Gastroesophageal sphincter (tissue), 4 donors: ENCODE measurements at regions not wholly inside any gene's neighbourhood (a gene's known extent, or its start where the extent isn't known, plus 50 kb on each side); places are given as distances from the start of the nearest gene placed in this dataset.

Experiments
- ATAC-seq: fragments of 150-250 bp; one replicate; pipeline ENCODE4 v1.9.1; 2016; ENCODE audit warnings: mild to moderate bottlenecking, moderate library complexity
- H3K27ac ChIP-seq, 4 donors: fragments of 200-600 bp; sonication (generic) in 3 of 4; 1 replicate in 3 of 4; 2 replicates in 1 of 4; pipeline ENCODE4 v1.5.1; 2016 to 2019
- H3K27me3 ChIP-seq: fragments of 200-600 bp; sonication (generic); one replicate; pipeline ENCODE4 v1.5.1; 2019
- H3K36me3 ChIP-seq, 2 donors: fragments of 200-600 bp; sonication (generic); one replicate each; pipeline ENCODE4 v1.5.1; 2019; ENCODE audit warnings: control low read depth in 1 of 2
- H3K4me1 ChIP-seq, 3 donors: fragments of 200-600 bp; sonication (generic); 1 replicate in 2 of 3; 2 replicates in 1 of 3; pipeline ENCODE4 v1.5.1; 2016 to 2019; ENCODE audit warnings: control low read depth in 2 of 3
- H3K4me3 ChIP-seq, 2 donors: fragments of 200-600 bp; sonication (generic); one replicate each; pipeline ENCODE4 v1.5.1; 2019; ENCODE audit warnings: mild to moderate bottlenecking in 1 of 2, moderate library complexity in 1 of 2
- H3K9me3 ChIP-seq, 3 donors: fragments of 200-600 bp; sonication (generic); one replicate each; pipeline ENCODE4 v1.5.1; 2017 to 2019; ENCODE audit warnings: control low read depth in 2 of 3
- CTCF ChIP-seq, 4 experiments: fragments of 200-600 bp in 2 of 4; fragments of 450-650 bp in 2 of 4; sonication (generic) in 1 of 4; IDR thresholded peaks; one replicate each; pipeline ENCODE4 v1.5.1; 2017 to 2019; ENCODE audit warnings: antibody characterized with exemption in 4 of 4, mild to moderate bottlenecking in 2 of 4, moderate library complexity in 2 of 4
- EP300 ChIP-seq: sonication (generic); formaldehyde crosslinking; IDR thresholded peaks from one replicate; pipeline ENCODE4 v1.6.1; 2017; ENCODE audit warnings: antibody characterized with exemption, mild to moderate bottlenecking
- POLR2A ChIP-seq, 2 donors: fragments of 450-650 bp; IDR thresholded peaks; one replicate each; pipeline ENCODE4 v1.6.1; 2017; ENCODE audit warnings: antibody characterized with exemption in 2 of 2, mild to moderate bottlenecking in 2 of 2, moderate library complexity in 1 of 2
- POLR2AphosphoS5 ChIP-seq: sonication (generic); formaldehyde crosslinking; IDR thresholded peaks from one replicate; pipeline ENCODE4 v1.6.1; 2017; ENCODE audit warnings: antibody characterized with exemption
- WGBS, 2 donors: methylation state at CpG; one replicate each; pipeline ENCODE4 v1.1.5; 2018; ENCODE audit warnings: low coverage in 1 of 2; 5-methylcytosine and 5-hydroxymethylcytosine counted together

- no peaks in the 10 kb centered on the region for H3K36me3 ChIP-seq
- TF ChIP-seq POLR2A (IDR thresholded peaks at IDR 0.05) (no peak), POLR2AphosphoS5 (no peak), EP300 (no peak), CTCF (IDR thresholded peaks at IDR 0.05) (no peak)
- 90% methylated on average over 2 to 3 of the region's 4 CpGs for WGBS, 2 donors
- ATAC-seq = no peak
- no peaks in the 10 kb centered on the region for H3K4me1 ChIP-seq
- no peak overlapping the region for H3K27ac ChIP-seq
- no peak overlapping the region for H3K4me3 ChIP-seq
- no peaks in the 10 kb centered on the region for H3K9me3 ChIP-seq
- H3K27me3 ChIP-seq = peaks cover 26% of the 10 kb centered on the region
Measured at GRCh38 chr12:125221602-125222001, 156.4 kb downstream of the AACS start.

- WGBS, 2 donors = 58% methylated on average over 3 of the region's 3 CpGs
- Histone ChIP-seq H3K4me1 (no peaks in the 10 kb centered on the region), H3K36me3 (no peaks in the 10 kb centered on the region), H3K27ac (no peak overlapping the region), H3K4me3 (no peak overlapping the region), H3K9me3 (no peaks in the 10 kb centered on the region), H3K27me3 (peaks cover 21% of the 10 kb centered on the region)
- no peak for ATAC-seq
- TF ChIP-seq POLR2AphosphoS5 = no peak
- no peak for TF ChIP-seq EP300
- no peak for TF ChIP-seq CTCF (IDR thresholded peaks at IDR 0.05)
- TF ChIP-seq POLR2A (IDR thresholded peaks at IDR 0.05) = no peak
Measured at GRCh38 chr12:125222876-125223275, 157.6 kb downstream of the AACS start.

- Histone ChIP-seq H3K9me3 (no peaks in the 10 kb centered on the region), H3K36me3 (no peaks in the 10 kb centered on the region), H3K27me3 (peaks cover 9% of the 10 kb centered on the region), H3K27ac (no peak overlapping the region), H3K4me3 (no peak overlapping the region), H3K4me1 (no peaks in the 10 kb centered on the region)
- TF ChIP-seq EP300 = no peak
- no peak for TF ChIP-seq POLR2AphosphoS5
- no peak for TF ChIP-seq POLR2A (IDR thresholded peaks at IDR 0.05)
- TF ChIP-seq CTCF (IDR thresholded peaks at IDR 0.05) = no peak
- 83 to 97% methylated on average over 3 to 4 of the region's 4 CpGs for WGBS, 2 donors
- ATAC-seq = no peak
Measured at GRCh38 chr12:125225641-125226040, 160.4 kb downstream of the AACS start.

- peaks cover 6% of the 10 kb centered on the region for H3K27me3 ChIP-seq
- peaks cover 0 to 11% (median 0%) of the 10 kb centered on the region in 3 donors for H3K9me3 ChIP-seq
- whole genome bisulfite sequencing, 2 donors = 86 to 93% methylated on average over 5 to 12 of the region's 18 CpGs
- no peak overlapping the region for H3K4me3 ChIP-seq
- H3K36me3 ChIP-seq = no peaks in the 10 kb centered on the region
- ATAC-seq = no peak
- TF ChIP-seq EP300 = no peak
- no peak for TF ChIP-seq POLR2AphosphoS5
- no peak for TF ChIP-seq CTCF (IDR thresholded peaks at IDR 0.05)
- no peak for TF ChIP-seq POLR2A (IDR thresholded peaks at IDR 0.05)
- H3K27ac ChIP-seq = no peak overlapping the region
- H3K4me1 ChIP-seq = no peaks in the 10 kb centered on the region
Measured at GRCh38 chr12:125228519-125229260, 163.5 kb downstream of the AACS start.

- 83 to 86% methylated on average over 4 to 8 of the region's 14 CpGs for WGBS, 2 donors
- H3K36me3 ChIP-seq = no peaks in the 10 kb centered on the region
- H3K4me3 ChIP-seq = no peak overlapping the region
- no peak for ATAC-seq
- peaks cover 0 to 11% (median 0%) of the 10 kb centered on the region in 3 donors for H3K9me3 ChIP-seq
- H3K27me3 ChIP-seq = peaks cover 6% of the 10 kb centered on the region
- H3K27ac ChIP-seq = no peak overlapping the region
- H3K4me1 ChIP-seq = no peaks in the 10 kb centered on the region
- no peak for TF ChIP-seq CTCF (IDR thresholded peaks at IDR 0.05)
- TF ChIP-seq EP300 = no peak
- no peak for TF ChIP-seq POLR2AphosphoS5
- no peak for TF ChIP-seq POLR2A (IDR thresholded peaks at IDR 0.05)
Measured at GRCh38 chr12:125229878-125230530, 164.8 kb downstream of the AACS start.
